Skin epidermis (tissue), 12 donors: ENCODE measurements at regions not wholly inside any gene's neighbourhood (a gene's known extent, or its start where the extent isn't known, plus 50 kb on each side); places are given as distances from the start of the nearest gene placed in this dataset.

ENCODE experiments used
- H3K27ac ChIP-seq, 21 experiments: fragments of 200-600 bp; sonication (generic) in 11 of 21; one replicate each; pipeline ENCODE4 v1.5.0; 2020; ENCODE audit warnings: mild to moderate bottlenecking in 3 of 21, inconsistent platforms in 2 of 21, moderate library complexity in 2 of 21
- H3K4me3 ChIP-seq, 7 experiments: fragments of 200-600 bp; sonication (generic) in 2 of 7; one replicate each; pipeline ENCODE4 v1.5.0; 2020; ENCODE audit warnings: inconsistent platforms in 2 of 7, mild to moderate bottlenecking in 2 of 7, moderate library complexity in 1 of 7

DNA sequence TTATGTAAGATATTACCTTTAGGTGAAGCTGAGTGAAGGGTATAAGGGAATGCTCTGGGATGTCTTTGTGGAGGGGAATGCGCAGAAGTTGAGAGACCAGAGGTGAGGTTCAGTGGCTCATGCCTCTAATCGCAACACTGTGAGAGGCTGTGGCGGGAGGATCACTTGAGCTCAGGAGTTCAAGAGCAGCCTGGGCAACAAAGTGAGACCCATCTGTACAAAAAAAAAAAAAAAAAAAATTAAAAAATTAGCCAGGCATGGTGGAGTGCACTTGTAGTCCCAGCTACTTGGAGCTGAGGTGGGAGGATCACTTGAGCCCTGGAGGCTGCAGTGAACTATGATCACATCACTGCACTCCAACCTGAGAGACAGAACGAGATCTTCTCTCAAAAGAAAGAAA, 57.3 kb upstream of the SP3 start:
- Histone ChIP-seq H3K4me3 (no peak overlapping the region), H3K27ac (peak overlapping the region in 1 of 21 experiments; percentile 79)

DNA sequence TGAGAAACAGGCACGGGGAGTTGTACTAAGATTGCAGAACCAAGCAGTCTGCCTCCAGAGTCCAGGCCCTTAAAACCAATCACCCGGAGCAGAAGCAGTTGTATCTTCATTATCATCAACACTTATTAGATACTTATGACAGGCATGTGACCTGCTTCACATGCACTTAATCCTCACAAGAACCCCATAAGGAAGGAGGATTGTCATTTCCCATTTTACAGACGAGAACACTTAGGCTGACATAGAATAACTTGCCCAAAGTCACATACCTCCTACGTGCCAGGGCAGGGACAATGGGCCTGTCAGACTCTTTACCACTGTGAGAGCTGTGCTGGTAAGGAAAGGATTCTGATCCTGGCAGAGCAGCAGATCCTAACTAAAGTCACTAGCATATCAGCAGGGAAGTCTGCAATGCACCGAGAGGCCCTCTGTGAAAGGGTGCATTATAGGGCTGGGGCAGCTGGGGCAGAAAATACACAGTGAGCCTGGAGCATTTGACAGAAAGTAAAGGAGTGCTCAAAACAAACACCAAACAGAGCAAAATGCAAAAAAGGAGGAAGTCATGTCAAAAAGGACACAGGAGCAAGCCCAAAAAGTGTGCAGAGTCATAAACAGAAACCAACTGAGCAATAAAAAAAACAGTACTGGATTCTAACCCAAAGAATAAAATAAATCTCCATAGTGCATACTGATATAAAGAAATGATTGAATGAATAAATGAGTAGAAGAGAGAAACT, 55.9 kb upstream of the SP3 start:
- H3K4me3 ChIP-seq = no peak overlapping the region
- peak overlapping the region in 3 of 21 experiments; percentile 23 to 44 (median 39) for H3K27ac ChIP-seq

DNA sequence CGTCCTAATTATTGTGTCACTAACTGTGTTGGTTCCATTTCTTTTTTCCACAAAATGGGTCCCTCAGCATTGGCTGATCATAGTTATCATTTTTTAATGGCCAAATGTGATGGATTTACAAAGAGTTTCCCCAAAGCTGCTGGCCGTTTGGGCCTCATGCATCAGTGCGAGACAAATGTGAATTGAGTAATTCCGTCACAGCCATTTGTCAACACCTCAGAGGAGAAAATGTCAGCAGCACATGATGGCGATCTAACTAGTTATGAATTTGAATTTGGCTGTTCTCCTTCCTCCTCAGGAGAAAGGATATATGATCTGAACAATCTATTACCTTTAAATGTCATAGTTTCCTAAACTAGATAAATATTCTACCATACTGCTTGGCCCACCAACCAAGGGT, 54.9 kb upstream of the SP3 start:
- Histone ChIP-seq H3K27ac (no peak overlapping the region), H3K4me3 (no peak overlapping the region)

DNA sequence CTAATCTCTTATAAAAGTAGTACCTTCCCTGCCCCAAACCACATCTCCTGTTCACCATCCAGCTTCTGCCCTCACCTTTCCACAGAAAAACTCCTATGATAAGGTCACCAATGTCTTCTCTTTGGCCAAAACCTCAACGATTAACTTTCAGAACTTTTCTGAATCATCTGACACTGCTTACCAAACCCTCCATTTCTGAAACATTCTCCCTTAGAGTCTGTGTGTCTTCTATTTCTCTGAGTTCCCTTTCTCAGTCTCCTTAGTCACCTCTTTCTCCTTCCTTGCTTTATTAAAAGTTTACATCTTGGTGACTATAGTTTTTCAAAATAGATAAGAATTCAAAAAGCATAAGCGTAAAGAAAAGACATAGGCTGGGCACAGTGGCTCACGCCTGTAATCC, 51.3 kb upstream of the SP3 start:
- H3K27ac ChIP-seq = no peak overlapping the region
- no peak overlapping the region for H3K4me3 ChIP-seq

DNA sequence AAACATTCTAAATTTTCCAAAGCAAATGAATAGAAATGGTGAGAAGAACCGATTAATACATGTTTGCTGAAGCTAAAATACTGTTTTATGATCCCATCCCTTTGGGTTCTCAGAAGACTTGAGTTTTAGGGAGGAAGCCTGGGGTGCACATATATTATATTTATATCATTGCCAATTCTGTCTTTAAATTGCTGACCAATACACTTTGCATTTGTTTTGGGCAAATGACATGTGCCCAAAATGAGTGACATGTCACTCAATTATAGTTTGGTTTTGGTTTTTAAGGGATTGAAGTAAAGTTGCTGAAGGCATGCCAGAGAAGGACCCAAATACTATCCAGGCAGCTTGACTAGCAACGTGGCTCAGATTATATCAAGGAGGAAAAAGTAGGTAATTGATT, 50.3 kb upstream of the SP3 start:
- Histone ChIP-seq H3K4me3 (no peak overlapping the region), H3K27ac (peak overlapping the region in 1 of 21 experiments; percentile 7)
